ENCODE measurements at regions not wholly inside any gene's neighbourhood (a gene's known extent, or its start where the extent isn't known, plus 50 kb on each side); places are given as distances from the start of the nearest gene placed in this dataset.

DNA sequence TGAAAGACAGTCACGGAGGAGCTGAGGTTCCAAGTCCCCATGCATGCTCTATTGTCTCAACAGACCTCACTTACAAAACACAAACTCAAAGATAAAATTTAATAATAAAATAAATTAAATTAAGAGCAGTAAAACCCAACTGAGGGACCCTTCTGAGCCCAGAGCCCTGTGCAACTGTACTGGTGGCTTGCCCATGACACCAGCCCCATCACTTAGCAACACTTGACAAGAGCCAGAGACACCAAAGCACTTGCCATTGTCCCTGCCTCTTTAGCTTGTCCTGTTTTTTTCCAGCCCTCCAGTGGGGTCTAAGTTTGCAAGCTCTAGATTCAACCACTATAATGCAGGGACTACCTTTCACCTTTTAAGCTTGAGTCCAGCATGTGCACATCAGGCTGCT, 117.9 kb downstream of the JCAD start:
- WGBS (ENCODE audit: extremely low coverage, insufficient read length, low lambda C conversion rate) = no CpG with 5 or more reads among the region's 1 CpG
- H3K36me3 Mint-ChIP-seq (ENCODE audit: insufficient read depth in 1 of 3, low read depth in 3 of 3) = no peaks in the 10 kb centered on the region; a peak in 1 of 7 replicates

More for the DNA sequence above, 117.9 kb downstream of the JCAD start:
- no peak overlapping the region for H3K23ac ChIP-seq (ENCODE audit: insufficient read length, low read depth, low read length)
- TF ChIP-seq, protein P1, sequence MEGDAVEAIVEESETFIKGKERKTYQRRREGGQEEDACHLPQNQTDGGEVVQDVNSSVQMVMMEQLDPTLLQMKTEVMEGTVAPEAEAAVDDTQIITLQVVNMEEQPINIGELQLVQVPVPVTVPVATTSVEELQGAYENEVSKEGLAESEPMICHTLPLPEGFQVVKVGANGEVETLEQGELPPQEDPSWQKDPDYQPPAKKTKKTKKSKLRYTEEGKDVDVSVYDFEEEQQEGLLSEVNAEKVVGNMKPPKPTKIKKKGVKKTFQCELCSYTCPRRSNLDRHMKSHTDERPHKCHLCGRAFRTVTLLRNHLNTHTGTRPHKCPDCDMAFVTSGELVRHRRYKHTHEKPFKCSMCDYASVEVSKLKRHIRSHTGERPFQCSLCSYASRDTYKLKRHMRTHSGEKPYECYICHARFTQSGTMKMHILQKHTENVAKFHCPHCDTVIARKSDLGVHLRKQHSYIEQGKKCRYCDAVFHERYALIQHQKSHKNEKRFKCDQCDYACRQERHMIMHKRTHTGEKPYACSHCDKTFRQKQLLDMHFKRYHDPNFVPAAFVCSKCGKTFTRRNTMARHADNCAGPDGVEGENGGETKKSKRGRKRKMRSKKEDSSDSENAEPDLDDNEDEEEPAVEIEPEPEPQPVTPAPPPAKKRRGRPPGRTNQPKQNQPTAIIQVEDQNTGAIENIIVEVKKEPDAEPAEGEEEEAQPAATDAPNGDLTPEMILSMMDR (conservative IDR thresholded peaks at IDR 0.05) = no peak
- 0 out of 4 replicates have a peak, but pooled peaks cover 0 to 3% of the 10 kb centered on the region in 2 experiments for H3K4me1 Mint-ChIP-seq
- no peak overlapping the region for H4K5ac ChIP-seq (ENCODE audit: insufficient read length, low read depth, low read length)
- H3K27ac ChIP-seq (ENCODE audit: insufficient read length, low read depth, low read length) = no peak overlapping the region
- H3K4me3 Mint-ChIP-seq = no peak overlapping the region
- no peak overlapping the region for H2AK5ac ChIP-seq (ENCODE audit: insufficient read length, low read length)
- no peak overlapping the region for H3T11ph ChIP-seq (ENCODE audit: low read length)
- H3K4me2 ChIP-seq (ENCODE audit: insufficient read depth, insufficient read length, low read length) = no peak overlapping the region
- no peak overlapping the region for H2BK12ac ChIP-seq (ENCODE audit: insufficient read length, low read depth, low read length)
- no peak overlapping the region for H2BK20ac ChIP-seq (ENCODE audit: low read depth, low read length, poor library complexity, severe bottlenecking)
- no peak overlapping the region for H3K14ac ChIP-seq (ENCODE audit: insufficient read depth, low read length)
- H3K9ac ChIP-seq (ENCODE audit: extremely low read depth, insufficient read length, low read length) = no peak overlapping the region
- H3K18ac ChIP-seq (ENCODE audit: insufficient read length, low read depth, low read length) = no peak overlapping the region
- H3K4ac ChIP-seq (ENCODE audit: low read depth, low read length) = no peak overlapping the region
- peaks cover 2% of the 10 kb centered on the region; the same call in 1 of the 2 replicates for H3K27me3 Mint-ChIP-seq (ENCODE audit: low read depth)
- H2AFZ ChIP-seq (ENCODE audit: low read length) = no peak overlapping the region
- no peaks in the 10 kb centered on the region for H3K27me3 ChIP-seq (ENCODE audit: insufficient read depth, low read length)
- no peak overlapping the region for H4K8ac ChIP-seq (replicated peaks; ENCODE audit: insufficient read length, low read depth, low read length)
- DNase-seq = no peak
- H4K91ac ChIP-seq (ENCODE audit: insufficient read length, low read depth, low read length) = no peak overlapping the region
- H3K79me1 ChIP-seq (ENCODE audit: insufficient read depth, low read depth, low read length, poor library complexity, severe bottlenecking) = no peaks in the 10 kb centered on the region
- H4K20me1 ChIP-seq (ENCODE audit: control insufficient read depth, insufficient read depth, insufficient read length) = no peaks in the 10 kb centered on the region
- H2BK5ac ChIP-seq (ENCODE audit: insufficient read length, low read length) = no peak overlapping the region
- H3K79me2 ChIP-seq (ENCODE audit: insufficient read depth, low read length) = no peaks in the 10 kb centered on the region
- no peak overlapping the region for H3K27ac Mint-ChIP-seq
- H3K4me1 ChIP-seq (ENCODE audit: insufficient read depth, low read length) = no peaks in the 10 kb centered on the region
- no peak overlapping the region for H2BK15ac ChIP-seq (ENCODE audit: low read depth, low read length)
- peaks cover 0 to 2% of the 10 kb centered on the region in 2 experiments; a peak in 1 of 5 replicates for H3K9me3 Mint-ChIP-seq
- H3K23me2 ChIP-seq (ENCODE audit: insufficient read length, low read depth, low read length, poor library complexity, severe bottlenecking) = no peaks in the 10 kb centered on the region
- H3K56ac ChIP-seq (ENCODE audit: insufficient read length, low read depth, low read length) = no peak overlapping the region
- no peaks in the 10 kb centered on the region for H3K9me3 ChIP-seq (ENCODE audit: control insufficient read depth, low read depth, low read length)
- no peak overlapping the region for H2BK120ac ChIP-seq (ENCODE audit: low read depth, low read length, poor library complexity, severe bottlenecking)
